GM23338 (cell line): ENCODE measurements at regions not wholly inside any gene's neighbourhood (a gene's known extent, or its start where the extent isn't known, plus 50 kb on each side); places are given as distances from the start of the nearest gene placed in this dataset.

Experiments used
- ATAC-seq: fragments of 200-7000 bp; cut with Tn5 transposase; 3 replicates; pipeline ENCODE4 v1.9.1; 2020
- DNase-seq: peaks from one replicate; pipeline ENCODE4 v3.0.0-alpha.2; 2015; ENCODE audit warnings: low spot score
- H2AFZ ChIP-seq: fragments of 200-600 bp; sonication (generic); 2 replicates; pipeline ENCODE4 v1.8.0; 2016; ENCODE audit warnings: antibody characterized with exemption, mild to moderate bottlenecking, moderate library complexity
- H3F3A ChIP-seq: fragments of 200-600 bp; sonication (generic); replicated peaks from 2 replicates; pipeline ENCODE4 v1.8.0; 2017; ENCODE audit warnings: antibody characterized with exemption, mixed run types, low read depth
- H3K27ac ChIP-seq: fragments of 200-600 bp; sonication (generic); 2 replicates; pipeline ENCODE4 v1.6.1; 2016; ENCODE audit warnings: low read depth
- H3K27me3 ChIP-seq: fragments of 200-600 bp; sonication (generic); 2 replicates; pipeline ENCODE4 v1.8.0; 2016; ENCODE audit warnings: mild to moderate bottlenecking, mixed run types, moderate library complexity; ENCODE audit not compliant: insufficient read depth
- H3K36me3 ChIP-seq: fragments of 200-600 bp; sonication (generic); 2 replicates; pipeline ENCODE4 v1.8.0; 2016; ENCODE audit warnings: mild to moderate bottlenecking; ENCODE audit not compliant: insufficient read depth
- H3K4me1 ChIP-seq: fragments of 200-600 bp; sonication (generic); 2 replicates; pipeline ENCODE4 v1.8.0; 2016; ENCODE audit warnings: mild to moderate bottlenecking, moderate library complexity; ENCODE audit not compliant: insufficient read depth
- H3K4me2 ChIP-seq: fragments of 200-600 bp; sonication (generic); 2 replicates; pipeline ENCODE4 v1.7.1; 2017; ENCODE audit warnings: mixed run types
- H3K4me3 ChIP-seq: fragments of 200-600 bp; sonication (generic); 2 replicates; pipeline ENCODE4 v1.6.1; 2016; ENCODE audit warnings: mixed run types
- H3K79me2 ChIP-seq: fragments of 200-600 bp; sonication (generic); replicated peaks from 2 replicates; pipeline ENCODE4 v1.8.0; 2017; ENCODE audit warnings: mild to moderate bottlenecking; ENCODE audit not compliant: insufficient read depth
- H3K9me2 ChIP-seq: fragments of 200-600 bp; sonication (generic); 2 replicates; pipeline ENCODE4 v1.8.0; 2017; ENCODE audit not compliant: insufficient read depth
- H4K20me1 ChIP-seq: fragments of 200-600 bp; sonication (generic); replicated peaks from 2 replicates; pipeline ENCODE4 v1.8.0; 2017; ENCODE audit warnings: mild to moderate bottlenecking; ENCODE audit not compliant: insufficient read depth
- H3K27ac Mint-ChIP-seq: 2 replicates; pipeline ENCODE4 v1.8.0; 2020; ENCODE audit warnings: inconsistent platforms, mild to moderate bottlenecking, moderate library complexity, mixed read lengths
- H3K27me3 Mint-ChIP-seq: 3 replicates; pipeline ENCODE4 v1.8.0; 2022; ENCODE audit warnings: low read depth, mild to moderate bottlenecking, moderate library complexity, mixed read lengths, inconsistent platforms; ENCODE audit not compliant: insufficient read depth, poor library complexity
- H3K36me3 Mint-ChIP-seq: 3 replicates; pipeline ENCODE4 v1.8.0; 2021; ENCODE audit warnings: low read depth, mild to moderate bottlenecking, inconsistent platforms, moderate library complexity, mixed read lengths
- H3K4me1 Mint-ChIP-seq: 3 replicates; pipeline ENCODE4 v1.8.0; 2020; ENCODE audit warnings: mild to moderate bottlenecking, inconsistent platforms, mixed read lengths
- H3K4me3 Mint-ChIP-seq: 3 replicates; pipeline ENCODE4 v1.8.0; 2021; ENCODE audit warnings: moderate library complexity, mild to moderate bottlenecking, inconsistent platforms, mixed read lengths
- H3K9me3 Mint-ChIP-seq: 3 replicates; pipeline ENCODE4 v1.8.0; 2020; ENCODE audit warnings: moderate library complexity, mild to moderate bottlenecking, inconsistent platforms, mixed read lengths
- CREB1 ChIP-seq: fragments of 250-450 bp; sonication (Bioruptor Pico); IDR thresholded peaks from 2 replicates; pipeline ENCODE4 v1.5.0; 2020; ENCODE audit warnings: low read depth, mild to moderate bottlenecking, moderate library complexity
- EZH2 ChIP-seq: fragments of 200-600 bp; sonication (generic); IDR thresholded peaks from one replicate; pipeline ENCODE4 v1.8.0; 2017; ENCODE audit warnings: antibody characterized with exemption, mild to moderate bottlenecking, low read depth; ENCODE audit not compliant: unreplicated experiment
- EZH2phosphoT487 ChIP-seq: fragments of 200-600 bp; sonication (generic); IDR thresholded peaks from one replicate; pipeline ENCODE4 v1.8.1; 2018; ENCODE audit warnings: antibody characterized with exemption; ENCODE audit not compliant: unreplicated experiment
- JUNB ChIP-seq: IDR thresholded peaks from one replicate; pipeline ENCODE4 v1.6.1; 2016; ENCODE audit warnings: antibody characterized with exemption; ENCODE audit not compliant: unreplicated experiment
- NANOG ChIP-seq: IDR thresholded peaks from 2 replicates; pipeline ENCODE4 v1.6.1; 2016; ENCODE audit warnings: antibody characterized with exemption, borderline replicate concordance
- POLR2AphosphoS5 ChIP-seq: IDR thresholded peaks from 2 replicates; pipeline ENCODE4 v1.6.1; 2016; ENCODE audit warnings: antibody characterized with exemption, low read depth
- STAT1 ChIP-seq: IDR thresholded peaks from one replicate; pipeline ENCODE4 v1.6.1; 2016; ENCODE audit warnings: antibody characterized with exemption; ENCODE audit not compliant: unreplicated experiment
- ZNF114 ChIP-seq: fragments of 250-450 bp; sonication (Bioruptor Pico); IDR thresholded peaks from 2 replicates; pipeline ENCODE4 v1.5.0; 2020; ENCODE audit warnings: mild to moderate bottlenecking, moderate library complexity
- ZNF331 ChIP-seq: fragments of 250-450 bp; sonication (Bioruptor Pico); IDR thresholded peaks from 2 replicates; pipeline ENCODE4 v1.5.0; 2020; ENCODE audit warnings: low read depth, mild to moderate bottlenecking, moderate library complexity
- TF ChIP-seq, protein P1 (sequence below): IDR thresholded peaks from one replicate; pipeline ENCODE4 v1.6.1; 2018; ENCODE audit warnings: antibody characterized with exemption; ENCODE audit not compliant: unreplicated experiment
- TF ChIP-seq, protein P2 (sequence below), 2 experiments: fragments of 200-600 bp in 1 of 2; sonication (generic) in 1 of 2; conservative IDR thresholded peaks; 2 replicates each; pipeline versions ENCODE4 v1.5.1 to v1.6.1; 2016 to 2017; ENCODE audit warnings: antibody characterized with exemption in 2 of 2, low read depth in 2 of 2, mild to moderate bottlenecking in 2 of 2, moderate library complexity in 1 of 2
- TF ChIP-seq, protein P3 (sequence below): IDR thresholded peaks from 2 replicates; pipeline ENCODE4 v1.6.1; 2016; ENCODE audit warnings: antibody characterized with exemption

DNA sequence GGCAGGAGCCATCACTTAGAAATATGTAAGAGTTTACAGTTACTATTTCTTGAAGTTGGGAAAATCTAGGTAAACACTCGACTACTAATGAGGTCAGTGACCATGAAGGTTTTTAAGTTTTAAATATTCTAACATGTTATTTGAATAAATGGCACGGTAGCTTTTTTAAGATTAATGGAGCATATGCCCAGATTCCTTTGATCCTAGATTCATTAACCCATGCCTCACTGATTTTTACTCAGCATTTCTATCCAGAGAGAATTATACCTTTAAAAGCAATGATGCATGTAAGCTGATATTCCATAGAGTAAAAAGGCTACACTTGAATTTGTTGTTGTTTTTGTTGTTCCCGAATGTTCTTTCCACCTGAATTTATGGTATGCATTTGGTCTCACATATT, 541.4 kb downstream of the DACH1 start:
- Histone ChIP-seq H3K36me3 (no peaks in the 10 kb centered on the region), H3K27ac (no peak overlapping the region), H4K20me1 (no peaks in the 10 kb centered on the region), H3K4me3 (no peak overlapping the region), H3K4me2 (no peak overlapping the region), H3F3A (no peaks in the 10 kb centered on the region), H2AFZ (no peak overlapping the region), H3K27me3 (no peaks in the 10 kb centered on the region), H3K79me2 (no peaks in the 10 kb centered on the region), H3K9me2 (no peaks in the 10 kb centered on the region), H3K4me1 (no peaks in the 10 kb centered on the region)
- Mint-ChIP-seq H3K27me3 (no peaks in the 10 kb centered on the region), H3K36me3 (no peaks in the 10 kb centered on the region), H3K9me3 (no peaks in the 10 kb centered on the region), H3K4me3 (no peak overlapping the region), H3K27ac (no peak overlapping the region), H3K4me1 (no peaks in the 10 kb centered on the region)
- DNase-seq, result no peak
- ATAC-seq, result no peak
- TF ChIP-seq ZNF331 (CRISPR knock-in tag), result no peak
- no peak for TF ChIP-seq EZH2phosphoT487
- no peak for TF ChIP-seq JUNB
- TF ChIP-seq, protein P1, sequence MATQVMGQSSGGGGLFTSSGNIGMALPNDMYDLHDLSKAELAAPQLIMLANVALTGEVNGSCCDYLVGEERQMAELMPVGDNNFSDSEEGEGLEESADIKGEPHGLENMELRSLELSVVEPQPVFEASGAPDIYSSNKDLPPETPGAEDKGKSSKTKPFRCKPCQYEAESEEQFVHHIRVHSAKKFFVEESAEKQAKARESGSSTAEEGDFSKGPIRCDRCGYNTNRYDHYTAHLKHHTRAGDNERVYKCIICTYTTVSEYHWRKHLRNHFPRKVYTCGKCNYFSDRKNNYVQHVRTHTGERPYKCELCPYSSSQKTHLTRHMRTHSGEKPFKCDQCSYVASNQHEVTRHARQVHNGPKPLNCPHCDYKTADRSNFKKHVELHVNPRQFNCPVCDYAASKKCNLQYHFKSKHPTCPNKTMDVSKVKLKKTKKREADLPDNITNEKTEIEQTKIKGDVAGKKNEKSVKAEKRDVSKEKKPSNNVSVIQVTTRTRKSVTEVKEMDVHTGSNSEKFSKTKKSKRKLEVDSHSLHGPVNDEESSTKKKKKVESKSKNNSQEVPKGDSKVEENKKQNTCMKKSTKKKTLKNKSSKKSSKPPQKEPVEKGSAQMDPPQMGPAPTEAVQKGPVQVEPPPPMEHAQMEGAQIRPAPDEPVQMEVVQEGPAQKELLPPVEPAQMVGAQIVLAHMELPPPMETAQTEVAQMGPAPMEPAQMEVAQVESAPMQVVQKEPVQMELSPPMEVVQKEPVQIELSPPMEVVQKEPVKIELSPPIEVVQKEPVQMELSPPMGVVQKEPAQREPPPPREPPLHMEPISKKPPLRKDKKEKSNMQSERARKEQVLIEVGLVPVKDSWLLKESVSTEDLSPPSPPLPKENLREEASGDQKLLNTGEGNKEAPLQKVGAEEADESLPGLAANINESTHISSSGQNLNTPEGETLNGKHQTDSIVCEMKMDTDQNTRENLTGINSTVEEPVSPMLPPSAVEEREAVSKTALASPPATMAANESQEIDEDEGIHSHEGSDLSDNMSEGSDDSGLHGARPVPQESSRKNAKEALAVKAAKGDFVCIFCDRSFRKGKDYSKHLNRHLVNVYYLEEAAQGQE, result no peak
- TF ChIP-seq EZH2, result no peak
- TF ChIP-seq, protein P2, sequence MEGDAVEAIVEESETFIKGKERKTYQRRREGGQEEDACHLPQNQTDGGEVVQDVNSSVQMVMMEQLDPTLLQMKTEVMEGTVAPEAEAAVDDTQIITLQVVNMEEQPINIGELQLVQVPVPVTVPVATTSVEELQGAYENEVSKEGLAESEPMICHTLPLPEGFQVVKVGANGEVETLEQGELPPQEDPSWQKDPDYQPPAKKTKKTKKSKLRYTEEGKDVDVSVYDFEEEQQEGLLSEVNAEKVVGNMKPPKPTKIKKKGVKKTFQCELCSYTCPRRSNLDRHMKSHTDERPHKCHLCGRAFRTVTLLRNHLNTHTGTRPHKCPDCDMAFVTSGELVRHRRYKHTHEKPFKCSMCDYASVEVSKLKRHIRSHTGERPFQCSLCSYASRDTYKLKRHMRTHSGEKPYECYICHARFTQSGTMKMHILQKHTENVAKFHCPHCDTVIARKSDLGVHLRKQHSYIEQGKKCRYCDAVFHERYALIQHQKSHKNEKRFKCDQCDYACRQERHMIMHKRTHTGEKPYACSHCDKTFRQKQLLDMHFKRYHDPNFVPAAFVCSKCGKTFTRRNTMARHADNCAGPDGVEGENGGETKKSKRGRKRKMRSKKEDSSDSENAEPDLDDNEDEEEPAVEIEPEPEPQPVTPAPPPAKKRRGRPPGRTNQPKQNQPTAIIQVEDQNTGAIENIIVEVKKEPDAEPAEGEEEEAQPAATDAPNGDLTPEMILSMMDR (conservative IDR thresholded peaks at IDR 0.05; ENCODE audit: low read depth in 2 of 2), result no peak

DNA sequence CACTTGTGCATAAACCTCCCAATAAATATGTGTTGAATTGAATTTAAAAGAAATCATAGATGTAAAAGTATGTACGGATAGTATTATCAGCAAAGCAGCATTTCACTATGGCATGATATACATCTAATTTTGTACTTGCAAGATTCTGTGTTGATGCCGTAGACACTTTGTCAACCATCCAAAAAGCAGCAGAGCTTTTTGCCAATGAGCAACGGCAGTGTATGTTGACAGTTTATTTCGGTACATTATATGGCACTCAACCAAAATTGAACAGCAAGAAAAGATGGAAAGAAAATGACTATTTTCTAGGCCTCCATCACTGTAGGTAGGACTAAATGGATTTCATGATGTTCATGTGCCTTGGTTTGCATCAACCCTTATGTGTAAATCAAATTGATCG, 543.7 kb downstream of the DACH1 start:
- no peaks in the 10 kb centered on the region for H3K27me3 ChIP-seq
- no peak overlapping the region for H2AFZ ChIP-seq
- Mint-ChIP-seq H3K4me3 (no peak overlapping the region), H3K27ac (no peak overlapping the region), H3K4me1 (no peaks in the 10 kb centered on the region), H3K9me3 (peaks cover 4% of the 10 kb centered on the region; the same call in 2 of the 3 replicates), H3K36me3 (no peaks in the 10 kb centered on the region; the same call in 2 of the 3 replicates), H3K27me3 (no peaks in the 10 kb centered on the region)
- H3K79me2 ChIP-seq, result no peaks in the 10 kb centered on the region
- no peaks in the 10 kb centered on the region for H3K9me2 ChIP-seq
- ATAC-seq, result no peak
- no peaks in the 10 kb centered on the region for H4K20me1 ChIP-seq
- H3K4me2 ChIP-seq, result no peak overlapping the region
- no peaks in the 10 kb centered on the region for H3F3A ChIP-seq
- DNase-seq, result no peak
- no peak overlapping the region for H3K4me3 ChIP-seq
- H3K36me3 ChIP-seq, result no peaks in the 10 kb centered on the region
- no peak overlapping the region for H3K27ac ChIP-seq
- H3K4me1 ChIP-seq, result no peaks in the 10 kb centered on the region
- TF ChIP-seq EZH2phosphoT487 (no peak), STAT1 (no peak), JUNB (no peak), POLR2AphosphoS5 (no peak), ZNF114 (CRISPR knock-in tag) (no peak), EZH2 (no peak), NANOG (no peak), ZNF331 (CRISPR knock-in tag) (no peak), CREB1 (CRISPR knock-in tag) (no peak)
- TF ChIP-seq, protein P3, sequence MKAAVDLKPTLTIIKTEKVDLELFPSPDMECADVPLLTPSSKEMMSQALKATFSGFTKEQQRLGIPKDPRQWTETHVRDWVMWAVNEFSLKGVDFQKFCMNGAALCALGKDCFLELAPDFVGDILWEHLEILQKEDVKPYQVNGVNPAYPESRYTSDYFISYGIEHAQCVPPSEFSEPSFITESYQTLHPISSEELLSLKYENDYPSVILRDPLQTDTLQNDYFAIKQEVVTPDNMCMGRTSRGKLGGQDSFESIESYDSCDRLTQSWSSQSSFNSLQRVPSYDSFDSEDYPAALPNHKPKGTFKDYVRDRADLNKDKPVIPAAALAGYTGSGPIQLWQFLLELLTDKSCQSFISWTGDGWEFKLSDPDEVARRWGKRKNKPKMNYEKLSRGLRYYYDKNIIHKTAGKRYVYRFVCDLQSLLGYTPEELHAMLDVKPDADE, result no peak
- TF ChIP-seq, protein P1, result no peak
- TF ChIP-seq, protein P2 (conservative IDR thresholded peaks at IDR 0.05; ENCODE audit: low read depth in 2 of 2), result no peak
